Left lung (tissue), 4 donors: ENCODE measurements at regions not wholly inside any gene's neighbourhood (a gene's known extent, or its start where the extent isn't known, plus 50 kb on each side); places are given as distances from the start of the nearest gene placed in this dataset.

Experiments
- ATAC-seq: fragments of 200-7000 bp; cut with Tn5 transposase; one replicate; pipeline ENCODE4 v1.9.1; 2020; ENCODE audit warnings: moderate library complexity
- DNase-seq, 4 donors: peaks; one replicate each; pipeline ENCODE4 v3.0.0-alpha.2; 2013 to 2020
- H3K27ac ChIP-seq, 2 donors: fragments of 200-600 bp; sonication (generic) in 1 of 2; one replicate each; pipeline versions ENCODE4 v1.5.0 to v1.8.0; 2020 to 2021
- H3K27me3 ChIP-seq, 2 donors: fragments of 200-600 bp; sonication (generic) in 1 of 2; one replicate each; pipeline versions ENCODE4 v1.5.0 to v1.8.0; 2020 to 2021
- H3K36me3 ChIP-seq, 2 donors: fragments of 200-600 bp; sonication (generic) in 1 of 2; one replicate each; pipeline versions ENCODE4 v1.5.0 to v1.8.0; 2020 to 2021
- H3K4me1 ChIP-seq, 2 donors: fragments of 200-600 bp; one replicate each; pipeline ENCODE4 v1.8.0; 2021
- H3K4me3 ChIP-seq, 2 donors: fragments of 200-600 bp; sonication (generic) in 1 of 2; one replicate each; pipeline versions ENCODE4 v1.5.0 to v1.8.0; 2020 to 2021; ENCODE audit warnings: mild to moderate bottlenecking in 1 of 2
- H3K9me3 ChIP-seq, 2 donors: fragments of 200-600 bp; sonication (generic) in 1 of 2; one replicate each; pipeline versions ENCODE4 v1.5.0 to v1.8.0; 2020 to 2021
- intact Hi-C, 2 donors: fragments of 100-400 bp; cut with DNase I; formaldehyde crosslinking; loops; one replicate each; pipeline versions ENCODE4 v1.11.2 to v1.14.2; 2022
- TF ChIP-seq, protein P1 (sequence below), 2 donors: fragments of 200-600 bp; sonication (generic) in 1 of 2; IDR thresholded peaks; one replicate each; pipeline versions ENCODE4 v1.5.0 to v1.8.0; 2021; ENCODE audit warnings: antibody characterized with exemption in 2 of 2
- donor health status: DM: no; HTN: yes; CAD: no.
- donor health status: DM: no; HTN: no; CAD: no.

DNA sequence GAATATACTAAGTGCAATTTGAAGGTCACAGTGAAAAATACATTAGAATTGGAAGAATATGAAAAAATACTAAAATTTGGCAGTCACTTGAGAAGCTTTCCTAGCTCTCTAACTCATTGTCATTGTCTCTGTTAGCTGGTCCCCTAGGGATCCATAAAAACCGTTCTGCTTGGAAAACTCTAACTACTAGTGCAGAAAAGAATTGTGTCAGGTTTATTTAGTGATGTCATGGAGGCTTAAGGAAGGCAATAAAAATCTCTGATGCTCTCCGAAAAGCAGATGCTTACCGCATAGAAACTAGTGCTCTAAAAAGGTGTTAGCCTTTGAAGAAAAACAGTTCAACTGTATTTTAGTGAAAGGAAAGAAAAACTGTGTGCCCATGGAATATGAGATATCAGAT lies 150.1 kb upstream of the DLGAP1 start:
- Histone ChIP-seq H3K27me3 (no peaks in the 10 kb centered on the region), H3K27ac (no peak overlapping the region), H3K4me1 (no peaks in the 10 kb centered on the region), H3K36me3 (no peaks in the 10 kb centered on the region), H3K4me3 (no peak overlapping the region), H3K9me3 (no peaks in the 10 kb centered on the region)
- DNase-seq, result no peak
- intact Hi-C loops, result no loop called here
- ATAC-seq, result no peak
- TF ChIP-seq, protein P1, sequence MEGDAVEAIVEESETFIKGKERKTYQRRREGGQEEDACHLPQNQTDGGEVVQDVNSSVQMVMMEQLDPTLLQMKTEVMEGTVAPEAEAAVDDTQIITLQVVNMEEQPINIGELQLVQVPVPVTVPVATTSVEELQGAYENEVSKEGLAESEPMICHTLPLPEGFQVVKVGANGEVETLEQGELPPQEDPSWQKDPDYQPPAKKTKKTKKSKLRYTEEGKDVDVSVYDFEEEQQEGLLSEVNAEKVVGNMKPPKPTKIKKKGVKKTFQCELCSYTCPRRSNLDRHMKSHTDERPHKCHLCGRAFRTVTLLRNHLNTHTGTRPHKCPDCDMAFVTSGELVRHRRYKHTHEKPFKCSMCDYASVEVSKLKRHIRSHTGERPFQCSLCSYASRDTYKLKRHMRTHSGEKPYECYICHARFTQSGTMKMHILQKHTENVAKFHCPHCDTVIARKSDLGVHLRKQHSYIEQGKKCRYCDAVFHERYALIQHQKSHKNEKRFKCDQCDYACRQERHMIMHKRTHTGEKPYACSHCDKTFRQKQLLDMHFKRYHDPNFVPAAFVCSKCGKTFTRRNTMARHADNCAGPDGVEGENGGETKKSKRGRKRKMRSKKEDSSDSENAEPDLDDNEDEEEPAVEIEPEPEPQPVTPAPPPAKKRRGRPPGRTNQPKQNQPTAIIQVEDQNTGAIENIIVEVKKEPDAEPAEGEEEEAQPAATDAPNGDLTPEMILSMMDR (IDR thresholded peaks at IDR 0.05), result no peak

DNA sequence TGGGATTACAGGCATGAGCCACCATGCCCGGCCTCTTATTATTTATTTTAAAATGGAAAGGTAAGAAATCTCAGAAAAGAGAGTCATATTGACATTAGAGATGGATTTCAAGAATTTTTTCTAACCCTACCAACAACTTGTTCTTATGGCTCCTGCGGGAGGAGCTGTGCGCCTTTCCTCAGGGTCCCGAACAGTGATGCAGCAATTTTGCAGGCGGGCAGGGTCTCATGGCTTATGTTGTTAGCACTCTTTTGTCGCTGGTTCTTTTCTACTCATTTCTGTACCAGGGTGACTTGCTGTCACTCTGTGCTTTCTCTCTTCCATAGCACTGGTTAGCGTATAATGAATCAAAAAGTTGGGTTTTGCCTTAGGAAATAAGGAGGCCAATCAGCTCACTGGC lies 148.8 kb upstream of the DLGAP1 start:
- DNase-seq, result no peak
- no peak overlapping the region for H3K27ac ChIP-seq
- intact Hi-C loops, result no loop called here
- ATAC-seq, result no peak
- TF ChIP-seq, protein P1 (IDR thresholded peaks at IDR 0.05), result no peak
- H3K4me1 ChIP-seq, result no peaks in the 10 kb centered on the region
- no peaks in the 10 kb centered on the region for H3K36me3 ChIP-seq
- no peak overlapping the region for H3K4me3 ChIP-seq
- no peaks in the 10 kb centered on the region for H3K9me3 ChIP-seq
- H3K27me3 ChIP-seq, result no peaks in the 10 kb centered on the region

DNA sequence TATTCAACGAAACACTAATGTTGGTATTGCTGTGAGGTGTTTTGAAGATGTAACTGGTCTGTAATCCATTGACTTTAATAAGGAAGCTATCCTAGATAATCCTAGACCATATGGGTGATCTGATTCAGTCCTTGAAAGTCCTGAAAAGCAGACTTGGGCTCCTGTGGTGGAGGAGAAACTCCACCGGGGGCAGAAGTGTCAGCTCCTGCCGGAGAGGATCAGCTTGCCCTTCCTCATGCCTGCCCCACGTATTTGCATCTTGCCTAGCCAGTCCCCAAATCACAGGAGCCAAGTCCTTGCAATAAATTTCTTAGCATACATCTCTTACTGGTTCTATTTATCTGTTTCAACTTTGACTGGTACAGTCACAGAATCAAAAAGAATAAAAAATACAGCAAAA lies 144.2 kb upstream of the DLGAP1 start:
- TF ChIP-seq, protein P1 (IDR thresholded peaks at IDR 0.05), result no peak
- Histone ChIP-seq H3K4me1 (no peaks in the 10 kb centered on the region), H3K9me3 (no peaks in the 10 kb centered on the region), H3K27me3 (no peaks in the 10 kb centered on the region), H3K36me3 (no peaks in the 10 kb centered on the region), H3K4me3 (no peak overlapping the region), H3K27ac (no peak overlapping the region)
- ATAC-seq (no peak), DNase-seq (no peak)
- intact Hi-C loops, result no loop called here

DNA sequence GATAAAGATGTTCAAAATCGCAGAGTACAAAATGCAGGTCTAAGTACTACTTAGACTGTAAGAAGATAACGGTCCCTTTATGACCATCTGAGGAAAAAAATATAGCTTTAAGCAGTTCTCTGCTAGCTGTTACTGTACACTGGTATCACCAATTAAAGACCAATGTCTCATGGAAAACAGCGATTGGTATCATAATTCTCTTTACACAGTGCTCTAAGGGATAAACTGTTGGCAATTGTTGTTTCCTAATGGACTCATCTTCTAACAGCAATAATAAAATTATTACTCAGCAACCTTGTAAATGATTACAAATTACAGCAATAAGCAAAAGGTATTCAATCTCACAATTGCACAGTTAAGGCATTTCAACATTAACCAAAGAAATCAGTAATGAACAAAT lies 142.2 kb upstream of the DLGAP1 start:
- intact Hi-C loops, result no loop called here
- ATAC-seq, result no peak
- no peak overlapping the region for H3K4me3 ChIP-seq
- no peaks in the 10 kb centered on the region for H3K27me3 ChIP-seq
- TF ChIP-seq, protein P1 (IDR thresholded peaks at IDR 0.05), result no peak
- H3K4me1 ChIP-seq, result no peaks in the 10 kb centered on the region
- no peak overlapping the region for H3K27ac ChIP-seq
- no peaks in the 10 kb centered on the region for H3K36me3 ChIP-seq
- no peak for DNase-seq
- H3K9me3 ChIP-seq, result no peaks in the 10 kb centered on the region

DNA sequence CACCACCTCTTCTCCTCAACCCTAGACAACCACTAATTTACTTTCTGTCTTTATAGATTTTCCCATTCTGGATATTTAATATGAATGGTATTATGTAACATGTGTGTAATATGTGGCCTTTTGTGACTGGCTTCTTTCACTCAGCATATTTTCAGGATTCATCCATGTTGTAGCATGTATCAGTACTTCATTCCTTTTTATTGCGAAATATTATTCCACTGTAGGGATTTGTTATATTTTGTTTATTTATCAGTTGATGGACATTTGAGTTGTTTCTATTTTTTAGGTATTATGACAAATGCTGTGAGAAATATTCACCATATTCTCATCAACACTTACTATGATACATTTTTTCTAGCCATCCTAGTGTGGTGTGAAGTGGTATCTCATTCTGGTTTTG lies 138.8 kb upstream of the DLGAP1 start:
- H3K27ac ChIP-seq, result no peak overlapping the region
- DNase-seq, result no peak
- H3K36me3 ChIP-seq, result no peaks in the 10 kb centered on the region
- no peaks in the 10 kb centered on the region for H3K4me1 ChIP-seq
- intact Hi-C loops, result no loop called here
- TF ChIP-seq, protein P1 (IDR thresholded peaks at IDR 0.05), result no peak
- H3K4me3 ChIP-seq, result no peak overlapping the region
- H3K27me3 ChIP-seq, result no peaks in the 10 kb centered on the region
- no peak for ATAC-seq
- H3K9me3 ChIP-seq, result peaks cover 0 to 5% of the 10 kb centered on the region in 2 donors
